Activated T-cell treated with anti-CD3 and anti-CD28 coated beads, Interleukin-2, amount 50 U/mL, for 48 hours (primary cell): ENCODE measurements at regions not wholly inside any gene's neighbourhood (a gene's known extent, or its start where the extent isn't known, plus 50 kb on each side); places are given as distances from the start of the nearest gene placed in this dataset.

Source experiments
- DNase-seq, 2 experiments: peaks; one replicate each; pipeline ENCODE4 v3.0.0-alpha.2; 2020

DNA sequence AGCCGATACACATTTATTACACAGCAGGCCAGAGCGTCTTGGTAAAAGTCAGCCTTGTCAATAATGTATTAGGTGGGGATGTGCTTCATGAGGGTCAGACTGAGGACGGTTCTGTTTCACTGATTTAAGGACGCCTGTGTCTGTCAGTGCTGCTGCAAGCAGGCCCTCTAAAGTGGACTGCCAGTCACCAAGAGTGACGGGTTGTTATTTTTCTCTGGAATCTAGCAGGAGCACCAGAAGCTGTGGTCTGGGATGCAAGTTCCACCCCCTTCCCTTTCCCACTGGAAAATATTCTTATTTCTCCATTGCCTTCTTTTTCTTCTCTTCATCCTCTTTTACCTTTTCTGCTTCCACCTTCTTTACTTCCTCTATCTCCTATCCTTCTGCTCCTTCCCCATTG lies 191.2 kb upstream of the NCAM1 start:
- DNase-seq, result no peak

DNA sequence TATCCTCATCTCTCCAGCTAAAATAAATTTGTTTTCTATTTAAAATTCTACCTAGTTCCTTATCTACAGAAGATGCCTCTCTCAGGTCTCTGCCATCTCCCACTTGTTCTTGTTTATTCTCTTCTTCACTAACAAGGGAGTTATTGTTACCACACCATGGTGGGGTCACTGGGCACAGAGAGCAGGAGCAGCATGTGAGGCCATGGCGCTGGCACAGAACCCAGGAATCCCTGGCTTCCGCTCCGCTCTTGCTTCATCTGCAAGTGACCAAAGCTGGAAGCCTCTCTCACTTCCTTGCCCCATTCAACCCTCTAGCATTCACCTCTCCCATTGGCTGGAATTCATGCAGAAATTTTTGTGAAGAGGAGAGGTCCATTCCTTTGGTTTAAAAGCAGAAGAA lies 190.7 kb upstream of the NCAM1 start:
- DNase-seq, result no peak

DNA sequence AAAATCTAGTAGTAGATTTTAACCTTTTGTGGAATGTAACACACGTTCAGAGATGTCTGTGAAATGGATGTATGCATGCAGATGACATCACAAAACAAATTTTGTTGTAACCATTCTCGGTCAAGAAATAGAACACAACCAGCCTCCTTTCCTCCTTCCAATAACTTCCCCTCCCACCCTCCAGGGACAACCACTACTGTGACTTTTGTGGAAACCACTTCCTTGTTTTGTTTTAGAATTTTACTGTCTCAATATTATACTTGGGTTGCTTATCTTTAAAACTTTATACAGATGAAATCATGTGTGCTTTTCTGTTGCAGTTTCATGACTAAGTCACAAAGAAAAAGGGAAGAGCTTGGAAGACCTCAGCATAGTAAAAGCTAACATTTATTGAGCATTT lies 189.4 kb upstream of the NCAM1 start:
- no peak for DNase-seq

DNA sequence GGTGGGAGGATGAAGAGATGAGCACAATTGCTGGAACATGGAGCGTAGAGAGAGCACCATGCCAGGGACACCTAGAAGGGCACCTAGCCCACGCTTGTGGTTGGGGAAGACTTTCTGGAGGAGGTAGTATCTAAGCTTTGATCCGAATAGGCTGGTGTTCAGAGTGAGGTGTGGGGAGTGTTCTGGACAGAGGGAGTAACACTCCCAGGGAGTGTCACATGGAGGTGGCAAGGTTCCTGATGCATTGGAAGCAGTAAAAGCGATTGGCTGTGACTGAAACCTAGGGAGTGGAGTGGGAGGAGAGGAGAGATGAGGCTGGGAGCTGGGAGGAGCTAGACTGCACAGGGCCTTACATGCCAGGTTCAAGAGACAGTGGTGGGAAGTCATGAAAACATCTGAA lies 188.0 kb upstream of the NCAM1 start:
- DNase-seq, result no peak

DNA sequence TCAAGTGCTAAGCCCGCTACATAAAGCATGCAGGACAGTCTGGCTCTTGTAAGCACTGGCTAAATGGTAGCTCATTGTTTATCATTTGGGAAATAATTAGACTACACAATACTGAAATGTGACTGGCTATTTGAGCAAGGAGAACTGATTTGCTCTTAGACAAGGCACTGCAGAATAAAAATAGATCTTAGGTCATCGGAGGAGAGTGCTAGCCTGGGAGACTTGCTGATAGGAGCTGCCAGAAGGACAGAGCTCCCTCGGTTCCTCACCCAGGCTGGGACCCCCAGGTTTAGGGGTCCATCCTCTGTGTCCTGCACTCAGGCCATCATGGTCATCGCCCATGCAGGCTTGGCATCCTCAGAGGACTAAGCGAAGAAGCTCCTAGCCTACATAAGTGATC lies 184.4 kb upstream of the NCAM1 start:
- DNase-seq, result no peak

DNA sequence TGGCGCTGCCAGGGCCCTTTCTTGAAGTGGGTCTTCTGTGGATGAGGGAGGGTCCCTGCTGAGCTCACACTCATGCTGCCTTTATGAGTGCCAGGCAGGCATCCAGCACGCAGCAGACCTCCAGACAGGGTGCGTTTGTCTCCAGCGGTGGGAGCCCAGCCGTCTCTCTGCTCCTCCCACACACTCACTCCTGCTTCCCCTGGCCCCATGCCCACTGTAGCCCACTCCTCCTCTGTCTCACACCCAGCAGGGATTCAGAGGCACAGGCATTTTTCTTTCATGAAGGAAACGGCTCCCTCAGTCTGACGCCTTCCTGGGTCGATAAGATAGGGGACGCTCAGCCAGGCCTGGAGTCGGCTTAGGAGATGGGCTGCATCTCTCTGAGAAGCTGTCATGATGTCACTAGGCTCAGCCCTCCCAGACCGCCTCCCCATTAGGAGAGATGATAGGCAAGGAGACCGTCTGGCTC lies 183.9 kb upstream of the NCAM1 start:
- DNase-seq, result no peak

DNA sequence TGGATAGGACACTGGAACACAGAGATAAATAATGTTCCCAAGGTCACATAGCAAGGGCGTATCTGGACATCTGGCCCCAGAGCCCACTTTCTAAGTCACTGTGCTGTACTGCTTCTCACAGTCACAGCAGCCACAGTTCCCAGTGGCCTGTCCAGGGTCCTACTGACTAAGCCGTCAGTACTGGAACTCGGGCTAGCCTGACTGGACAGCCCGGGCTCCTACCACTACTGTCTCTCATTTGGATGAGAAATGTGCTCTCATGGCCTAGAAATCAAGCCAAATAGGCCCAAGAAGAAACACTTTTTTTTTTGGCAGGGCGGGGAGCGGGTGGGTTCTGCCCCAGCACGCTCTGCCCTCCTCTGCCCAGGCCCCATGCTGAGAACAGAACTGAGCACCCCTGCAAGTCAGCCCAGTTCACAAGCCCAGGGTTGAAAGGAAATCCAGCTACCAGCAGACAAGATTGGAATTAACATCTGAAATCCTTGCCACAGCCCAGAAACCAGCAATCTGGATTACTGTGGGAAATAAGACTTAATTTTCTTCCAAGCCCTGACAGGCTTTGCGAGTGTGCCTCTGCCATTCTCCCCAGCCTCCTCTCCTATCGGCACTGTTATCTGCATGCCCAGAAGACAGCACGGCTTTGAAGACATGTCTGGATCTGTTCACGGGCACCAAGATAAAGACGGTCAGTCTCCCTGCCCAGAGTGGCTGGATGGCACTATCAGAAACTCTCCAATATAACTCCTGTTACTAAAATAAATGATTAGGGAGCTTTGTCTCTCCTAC lies 182.9 kb upstream of the NCAM1 start:
- no peak for DNase-seq

DNA sequence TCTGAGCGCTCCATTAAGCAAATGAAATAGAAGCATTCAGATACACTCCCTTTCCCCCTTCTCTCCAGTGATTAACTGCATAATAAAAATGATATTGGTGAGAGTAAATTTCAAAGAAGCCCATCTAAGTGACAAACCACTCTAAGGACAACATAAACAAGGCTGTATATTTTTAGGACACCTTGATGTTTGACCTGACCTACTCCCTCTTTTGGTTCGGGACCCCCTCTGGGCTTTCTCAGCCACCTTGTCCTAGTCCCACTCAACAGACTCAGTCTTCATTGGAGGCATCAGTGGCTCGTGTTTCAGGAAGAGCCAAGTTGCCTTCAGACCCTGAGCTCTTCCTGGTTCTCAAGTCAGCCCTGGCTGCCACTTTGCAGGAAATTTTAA lies 182.3 kb upstream of the NCAM1 start:
- DNase-seq, result no peak

DNA sequence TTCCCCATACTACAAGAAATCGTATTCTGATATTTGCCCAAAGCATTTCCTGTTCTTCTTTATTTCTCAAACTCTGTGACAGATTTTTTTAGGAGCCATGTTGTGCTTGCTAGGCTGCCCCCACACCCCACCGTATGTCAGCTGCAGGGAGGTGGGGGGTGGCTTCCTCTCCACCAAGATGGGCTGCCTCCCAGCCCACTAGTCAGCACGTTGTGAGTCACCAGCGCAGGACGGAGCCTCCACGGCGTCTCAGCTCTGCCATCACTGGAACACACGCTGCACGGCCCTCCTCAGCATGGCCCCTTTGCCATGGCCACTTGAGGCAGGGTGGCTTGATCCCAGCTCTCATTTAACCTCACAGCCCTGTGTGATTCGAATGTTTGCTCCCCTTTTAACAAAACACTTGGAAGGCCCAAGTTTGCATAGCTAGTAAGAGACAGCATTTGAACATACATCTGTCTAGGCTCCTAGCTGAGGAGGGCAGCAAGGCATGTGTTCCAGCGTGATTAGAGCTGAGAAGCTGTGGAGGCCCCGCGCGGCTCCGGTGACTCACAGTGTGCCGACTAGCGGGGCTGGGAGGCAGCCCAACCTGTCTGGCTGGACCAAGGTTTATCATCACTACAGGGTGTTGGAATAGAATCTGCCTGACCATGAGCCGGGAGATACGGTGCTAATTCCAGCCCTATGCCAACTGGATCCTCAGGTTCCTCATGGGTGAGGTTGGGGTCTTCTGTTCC lies 180.7 kb upstream of the NCAM1 start:
- DNase-seq, result no peak

DNA sequence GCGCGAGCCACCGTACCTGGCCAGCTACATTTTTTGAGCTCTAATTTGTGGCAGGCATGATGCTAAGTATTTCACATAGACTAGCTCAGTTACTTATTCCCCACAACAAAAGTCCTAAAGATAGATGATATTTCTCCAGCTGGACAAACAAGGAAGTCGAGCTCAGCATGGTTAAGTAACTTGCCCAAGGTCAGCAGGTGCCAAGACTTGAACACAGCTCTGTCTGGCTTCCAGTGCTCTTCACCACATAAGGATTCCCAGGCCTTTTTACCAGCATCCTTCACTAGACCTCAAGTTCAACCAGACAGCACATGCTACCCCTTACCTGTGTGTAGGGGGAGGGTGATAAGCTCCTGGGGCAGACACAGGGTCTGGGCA lies 177.3 kb upstream of the NCAM1 start:
- no peak for DNase-seq

DNA sequence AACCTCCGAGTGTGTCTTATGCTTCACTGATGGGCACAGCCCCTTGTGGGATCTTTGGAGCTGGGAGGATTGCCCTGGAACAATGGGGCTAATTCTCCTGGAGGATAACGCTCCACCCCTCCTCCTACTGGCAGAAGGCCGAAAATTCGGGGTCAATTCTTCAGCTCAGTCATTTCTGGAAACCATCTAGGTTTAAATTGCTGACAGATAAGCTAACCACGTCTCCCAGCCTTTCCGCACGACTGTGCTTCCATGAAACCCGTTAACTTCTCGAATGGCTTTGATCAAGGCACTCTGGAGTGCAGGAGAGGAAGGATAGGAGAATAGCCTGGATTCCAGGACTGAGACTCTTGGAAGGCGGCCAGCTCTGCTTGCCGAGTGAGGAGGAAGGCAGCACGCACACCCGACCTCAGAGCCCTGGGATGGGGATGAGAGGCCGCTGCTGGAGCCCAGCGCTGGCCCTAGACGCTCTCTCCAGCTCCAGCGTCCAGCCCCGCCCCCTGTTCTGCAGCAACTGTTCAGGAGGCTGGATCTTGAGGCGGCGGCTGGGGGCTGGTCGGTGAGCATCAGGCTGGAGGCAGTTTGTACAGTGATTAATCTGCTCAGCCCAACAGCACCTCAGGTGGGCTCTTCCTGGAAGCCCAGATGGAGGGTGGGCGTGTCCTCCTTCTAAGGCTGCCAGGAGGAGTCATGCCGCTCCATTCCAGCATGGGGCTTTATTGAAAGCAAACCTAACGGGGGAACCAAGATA lies 176.7 kb upstream of the NCAM1 start:
- DNase-seq, result no peak

DNA sequence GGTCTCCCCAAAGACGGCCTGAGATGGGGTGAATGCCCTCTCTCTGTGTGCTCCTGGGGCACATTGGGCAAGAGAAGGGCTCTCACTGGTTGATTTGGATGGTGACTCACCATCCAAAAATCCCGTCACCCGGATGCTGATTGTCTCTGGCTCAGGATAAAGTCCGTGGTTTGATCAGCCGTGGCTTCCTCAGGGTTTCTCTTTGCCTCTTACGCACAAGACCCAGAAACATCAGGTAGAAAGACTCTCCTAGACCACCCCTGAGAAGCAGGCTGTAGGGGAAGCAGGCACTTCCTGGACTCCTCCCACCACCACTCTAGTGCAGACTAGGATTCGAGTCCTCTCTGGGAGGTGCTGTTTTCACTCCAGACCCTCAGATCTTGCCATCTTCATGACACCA lies 176.1 kb upstream of the NCAM1 start:
- no peak for DNase-seq

DNA sequence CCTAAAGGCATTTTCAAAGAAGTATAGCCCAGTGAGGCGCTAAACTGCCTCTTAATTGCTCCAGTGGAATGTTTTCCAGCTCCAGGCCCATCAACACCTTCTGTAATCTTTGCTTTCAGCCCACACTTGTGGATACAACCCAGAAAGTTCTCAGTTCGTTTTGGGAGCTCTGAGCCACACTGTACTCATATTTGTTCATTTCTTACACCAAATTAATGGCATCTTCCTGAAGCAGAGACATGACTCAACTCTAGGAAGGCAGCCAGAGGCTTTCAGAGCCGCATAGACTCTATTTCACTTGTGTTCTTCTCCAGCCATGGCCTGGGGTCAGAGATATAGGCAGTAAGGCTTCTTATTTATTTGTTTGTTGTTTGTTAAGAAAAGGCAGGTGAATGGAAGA lies 175.5 kb upstream of the NCAM1 start:
- no peak for DNase-seq

DNA sequence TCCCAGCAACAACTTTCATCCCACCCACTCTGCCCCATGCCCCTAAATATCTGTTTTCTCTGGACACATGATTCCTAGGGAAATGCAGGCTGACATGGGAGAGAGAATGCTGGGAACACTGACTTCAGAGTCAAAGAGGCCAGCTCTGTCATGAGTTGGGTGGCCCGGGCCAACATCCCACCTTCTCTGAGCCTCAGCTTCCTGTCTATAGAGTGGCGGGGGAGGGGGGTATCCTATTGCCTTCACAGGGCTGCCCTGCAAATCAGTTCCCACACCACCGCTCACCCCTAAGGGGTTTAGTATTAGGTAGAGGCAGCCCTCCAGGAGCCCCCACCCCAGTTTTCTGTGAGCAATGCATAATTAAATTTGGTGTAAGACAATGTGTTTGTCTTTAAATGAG lies 175.0 kb upstream of the NCAM1 start:
- DNase-seq, result no peak

DNA sequence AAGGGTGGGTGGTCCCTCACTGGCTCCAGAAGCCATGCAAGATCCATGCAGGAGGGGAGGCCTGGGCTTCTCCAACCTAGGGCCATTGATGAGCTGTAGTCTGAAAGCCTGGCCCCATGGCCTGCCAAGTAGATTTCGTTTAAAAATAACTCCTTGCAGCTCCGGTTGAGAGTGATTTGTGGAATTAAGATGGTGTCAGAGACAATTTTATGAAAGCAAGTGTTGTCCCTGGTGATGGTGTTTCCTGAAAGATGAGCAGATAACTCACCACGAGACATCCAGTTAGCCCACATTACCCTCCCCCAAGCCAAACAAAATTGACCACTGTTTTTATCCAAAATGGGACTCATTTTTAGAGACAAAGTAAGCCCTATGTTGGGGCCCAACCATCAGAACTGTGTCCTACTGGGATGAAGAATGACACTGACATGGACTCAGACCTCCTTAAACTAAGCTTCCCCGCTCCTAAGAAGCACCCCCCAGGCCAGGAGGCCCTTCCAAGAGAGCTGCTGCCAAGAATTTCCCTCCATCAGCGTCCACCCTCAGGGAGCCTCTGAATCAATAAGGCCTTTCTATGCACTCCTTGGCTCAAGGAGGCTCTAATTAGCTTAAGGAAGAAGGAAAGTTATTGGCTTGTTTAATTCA lies 174.2 kb upstream of the NCAM1 start:
- DNase-seq, result no peak

DNA sequence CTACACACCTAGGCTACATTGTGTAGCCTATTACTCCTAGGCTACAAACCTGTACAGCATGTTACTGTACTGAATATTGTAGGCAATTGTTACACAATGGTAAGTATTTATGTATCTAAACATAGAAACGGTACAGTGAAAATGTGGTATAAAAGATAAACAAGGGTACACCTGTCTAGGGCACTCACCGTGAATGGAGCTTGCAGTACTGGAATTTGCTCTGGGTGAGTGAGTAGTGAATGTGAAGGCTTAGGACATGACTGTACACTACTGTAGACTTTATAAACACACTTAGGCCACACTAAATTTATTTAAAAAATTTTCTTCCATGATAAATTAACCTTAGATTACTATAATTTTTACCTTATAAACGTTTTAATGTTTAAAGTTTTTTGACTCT lies 171.7 kb upstream of the NCAM1 start:
- no peak for DNase-seq

DNA sequence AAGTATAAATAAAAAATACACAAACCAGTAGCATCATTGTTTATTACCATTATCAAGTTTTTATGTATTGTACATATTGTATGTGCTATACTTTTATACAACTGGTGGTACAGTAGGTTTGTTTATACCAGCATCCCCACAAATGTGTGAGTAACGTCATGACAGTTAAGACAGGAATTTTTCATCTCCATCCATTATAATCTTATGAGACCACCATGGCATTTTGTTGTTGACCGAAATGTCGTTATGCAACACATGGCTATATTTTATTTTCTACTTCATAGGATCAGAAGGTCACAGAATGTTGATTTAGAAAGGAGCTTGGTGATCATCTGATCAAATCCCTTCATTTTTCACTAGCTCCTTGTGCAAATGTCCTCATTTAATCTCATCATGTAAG lies 170.9 kb upstream of the NCAM1 start:
- no peak for DNase-seq

DNA sequence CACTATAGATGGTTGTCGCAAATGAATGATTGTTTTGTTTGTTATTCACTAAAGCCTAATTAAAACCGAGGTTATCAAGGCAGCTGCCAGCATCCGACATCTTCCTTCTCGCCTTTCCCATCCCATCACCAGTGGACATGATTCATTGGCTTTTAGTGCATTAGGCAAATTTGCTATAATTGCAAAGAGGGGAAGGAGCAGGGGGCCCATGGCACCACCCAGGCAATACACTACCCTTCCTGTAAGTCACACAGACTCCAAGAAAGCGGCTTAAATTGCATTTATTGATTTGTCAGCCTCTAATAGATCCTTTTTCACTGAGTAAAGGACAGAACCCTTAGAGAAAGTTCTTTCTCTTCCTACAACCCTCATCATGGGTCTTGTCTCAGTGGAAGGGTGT lies 169.2 kb upstream of the NCAM1 start:
- DNase-seq, result no peak

DNA sequence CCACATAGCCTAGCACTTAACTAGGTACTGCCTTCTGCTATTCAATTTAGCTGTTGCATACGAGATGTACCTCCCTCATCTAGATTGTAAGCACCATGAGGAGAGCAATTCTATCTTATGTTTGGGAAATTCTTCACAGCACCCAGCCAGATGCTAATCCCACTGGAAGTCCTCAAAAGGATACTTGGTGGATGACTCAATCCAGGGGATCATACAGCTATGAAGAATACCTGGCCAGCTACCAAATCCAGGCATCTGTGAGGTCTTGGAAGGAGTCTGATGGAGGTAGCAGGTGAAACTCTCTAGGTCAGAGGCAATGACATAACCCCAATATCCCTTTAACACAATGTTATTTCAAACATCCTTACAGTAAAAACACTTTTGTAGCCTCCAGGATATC lies 167.8 kb upstream of the NCAM1 start:
- DNase-seq, result no peak

DNA sequence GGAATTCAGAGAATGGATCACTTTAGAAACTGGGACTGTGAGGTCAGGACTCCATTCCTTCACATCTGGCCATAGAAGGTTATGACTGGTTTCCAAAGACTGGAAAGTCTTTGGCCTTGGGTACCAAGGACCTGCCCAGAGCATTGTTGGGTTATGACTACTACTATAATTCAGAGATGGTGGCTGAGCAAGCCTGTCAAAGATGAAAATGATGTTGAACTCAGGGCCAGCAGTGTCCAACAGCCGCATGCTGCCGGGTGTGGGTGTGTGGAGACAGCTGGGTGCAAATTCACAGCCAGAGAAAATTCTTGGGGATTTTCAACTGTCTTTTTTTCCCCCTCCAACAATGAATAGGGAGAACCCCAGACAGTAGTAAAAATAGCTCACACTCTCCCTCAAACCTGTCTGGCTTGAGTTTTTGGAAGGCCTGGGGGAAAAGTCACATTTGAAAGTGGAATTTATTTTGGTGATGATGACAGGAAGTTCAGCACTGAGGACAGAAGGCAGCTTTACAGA lies 166.8 kb upstream of the NCAM1 start:
- no peak for DNase-seq

DNA sequence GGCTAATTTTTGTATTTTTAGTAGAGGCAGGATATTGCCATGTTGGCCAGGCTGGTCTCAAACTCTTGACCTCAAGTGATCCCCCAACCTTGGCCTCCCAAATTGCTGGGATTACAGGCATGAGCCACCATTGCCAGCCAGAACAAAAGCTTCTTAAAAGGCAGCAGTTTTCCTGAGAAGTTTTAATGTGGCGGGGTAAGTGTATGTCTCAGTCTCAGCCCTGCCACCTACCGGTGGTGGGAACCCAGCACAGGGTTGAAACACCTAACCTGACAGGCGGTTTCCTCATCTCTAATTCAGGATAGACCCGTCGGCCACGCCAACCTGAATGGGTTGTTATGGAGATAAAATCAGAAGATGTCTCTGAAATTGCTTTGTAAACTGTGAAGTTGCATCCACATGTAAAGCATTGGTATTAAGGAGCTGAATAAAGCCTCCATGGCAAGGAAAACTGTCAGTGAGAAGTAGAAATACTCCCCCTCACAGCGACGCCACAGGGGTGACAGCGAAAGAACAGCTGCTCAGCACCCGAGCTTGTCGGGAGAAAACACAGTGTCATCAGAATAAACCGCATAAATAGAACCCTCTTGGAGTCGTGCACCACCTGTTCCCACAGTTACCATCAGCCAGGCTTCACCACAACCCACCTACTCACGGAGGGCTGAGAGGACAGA lies 165.9 kb upstream of the NCAM1 start:
- peak; percentile 26 to 28 for DNase-seq

DNA sequence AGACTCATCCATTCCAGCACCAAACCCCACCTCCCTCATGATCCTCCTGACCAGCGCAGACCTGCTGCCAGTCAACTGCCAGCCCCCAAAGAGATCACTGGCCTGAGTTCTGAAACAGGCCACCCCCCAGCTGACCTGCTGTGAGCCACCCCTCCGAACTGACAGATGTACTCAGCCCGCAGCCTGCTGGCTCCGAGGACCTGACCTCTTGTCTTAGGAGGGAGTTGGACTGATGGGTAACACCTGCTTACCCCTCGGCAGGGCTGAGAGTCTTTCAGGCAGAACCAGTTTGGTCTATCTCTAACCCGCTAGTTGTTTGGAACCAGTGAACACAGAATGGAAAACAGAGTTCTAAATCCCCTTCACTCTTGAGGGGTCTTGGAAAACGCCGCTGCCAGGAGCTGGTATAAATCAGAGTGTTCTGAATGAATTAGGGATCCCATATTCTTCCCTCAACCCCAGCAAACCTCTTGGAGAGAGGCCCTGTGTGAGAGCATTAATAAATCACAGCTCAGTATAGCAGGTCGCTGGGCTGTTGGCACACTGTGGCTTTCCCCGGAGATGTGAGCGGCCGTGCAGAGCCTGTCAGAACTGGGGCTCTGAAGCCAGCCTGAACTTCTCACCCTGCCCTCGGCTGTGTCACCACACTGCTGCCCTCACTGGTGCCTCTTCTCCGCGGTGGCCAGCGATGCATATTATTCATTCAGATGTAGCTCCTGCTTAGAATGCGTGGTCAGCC lies 165.1 kb upstream of the NCAM1 start:
- DNase-seq, result no peak
